ENCODE measurements at regions not wholly inside any gene's neighbourhood (a gene's known extent, or its start where the extent isn't known, plus 50 kb on each side); places are given as distances from the start of the nearest gene placed in this dataset.

GRCh38 chr20:11188843-11189603 lies 515.2 kb upstream of the JAG1 start:
- no peak for ATAC-seq
- POLR2A ChIA-PET = no interaction called here
- Histone ChIP-seq H3K9ac (ENCODE audit: low read length) (no peak overlapping the region), H4K20me1 (ENCODE audit: insufficient read depth) (no peaks in the 10 kb centered on the region), H3K79me2 (ENCODE audit: insufficient read depth, low read length) (no peaks in the 10 kb centered on the region), H3K4me2 (ENCODE audit: low read length) (no peak overlapping the region), H3K27ac (ENCODE audit: low read depth, low read length) (no peak overlapping the region), H3K27me3 (ENCODE audit: insufficient read depth, low read length) (no peaks in the 10 kb centered on the region), H3K36me3 (ENCODE audit: control insufficient read depth in 1 of 2, insufficient read depth in 2 of 2, low read length in 2 of 2) (no peaks in the 10 kb centered on the region), H2AFZ (ENCODE audit: low read depth, low read length, poor library complexity, severe bottlenecking) (no peak overlapping the region), H3K4me3 (replicated peaks in 1 of 2; ENCODE audit: low read depth in 1 of 2, low read length in 2 of 2) (no peak overlapping the region), H3K9me2 (ENCODE audit: insufficient read depth) (no peaks in the 10 kb centered on the region), H3K9me3 (ENCODE audit: control insufficient read depth in 1 of 2, insufficient read depth in 1 of 2, low read depth in 1 of 2, low read length in 2 of 2) (peaks cover 0 to 5% of the 10 kb centered on the region in 2 experiments; a peak in 1 of 4 replicates), H3K4me1 (ENCODE audit: control insufficient read depth in 1 of 2, insufficient read depth in 2 of 2, low read length in 2 of 2) (no peaks in the 10 kb centered on the region)
- CTCF ChIA-PET = interaction anchor here (1.0 kb wide), 1 partner anchor 16 kb away, joined by 3 read pairs; no protein-coding TSS in a partner anchor
- no TSS peak for BruUV-seq (replicated peaks)
- intact Hi-C loops (cut with micrococcal nuclease) = no loop called here
- TF ChIP-seq CBX3 (IDR thresholded peaks at IDR 0.05; ENCODE audit: low read depth) (no peak), POLR2A (IDR thresholded peaks at IDR 0.05; ENCODE audit: borderline replicate concordance, extremely low read depth, insufficient read depth, insufficient read length) (no peak), EZH2phosphoT487 (IDR thresholded peaks at IDR 0.05; ENCODE audit: borderline replicate concordance) (no peak), ATF3 (IDR thresholded peaks at IDR 0.05) (no peak), REST (IDR thresholded peaks at IDR 0.05; ENCODE audit: low read depth) (no peak), FOSL1 (IDR thresholded peaks at IDR 0.05; ENCODE audit: low read depth) (no peak), ZFX (IDR thresholded peaks at IDR 0.05) (no peak), JUND (IDR thresholded peaks at IDR 0.05) (no peak), SIN3A (IDR thresholded peaks at IDR 0.05; ENCODE audit: low read depth) (no peak), ZBTB33 (IDR thresholded peaks at IDR 0.05; ENCODE audit: extremely low read depth, insufficient replicate concordance, low read length) (no peak)
- TF ChIP-seq, protein P1, sequence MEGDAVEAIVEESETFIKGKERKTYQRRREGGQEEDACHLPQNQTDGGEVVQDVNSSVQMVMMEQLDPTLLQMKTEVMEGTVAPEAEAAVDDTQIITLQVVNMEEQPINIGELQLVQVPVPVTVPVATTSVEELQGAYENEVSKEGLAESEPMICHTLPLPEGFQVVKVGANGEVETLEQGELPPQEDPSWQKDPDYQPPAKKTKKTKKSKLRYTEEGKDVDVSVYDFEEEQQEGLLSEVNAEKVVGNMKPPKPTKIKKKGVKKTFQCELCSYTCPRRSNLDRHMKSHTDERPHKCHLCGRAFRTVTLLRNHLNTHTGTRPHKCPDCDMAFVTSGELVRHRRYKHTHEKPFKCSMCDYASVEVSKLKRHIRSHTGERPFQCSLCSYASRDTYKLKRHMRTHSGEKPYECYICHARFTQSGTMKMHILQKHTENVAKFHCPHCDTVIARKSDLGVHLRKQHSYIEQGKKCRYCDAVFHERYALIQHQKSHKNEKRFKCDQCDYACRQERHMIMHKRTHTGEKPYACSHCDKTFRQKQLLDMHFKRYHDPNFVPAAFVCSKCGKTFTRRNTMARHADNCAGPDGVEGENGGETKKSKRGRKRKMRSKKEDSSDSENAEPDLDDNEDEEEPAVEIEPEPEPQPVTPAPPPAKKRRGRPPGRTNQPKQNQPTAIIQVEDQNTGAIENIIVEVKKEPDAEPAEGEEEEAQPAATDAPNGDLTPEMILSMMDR (IDR thresholded peaks at IDR 0.05 in 2 of 3, conservative IDR thresholded peaks at IDR 0.05 in 1 of 3; ENCODE audit: borderline replicate concordance in 1 of 3, insufficient read depth in 1 of 3, low read depth in 2 of 3, low read length in 2 of 3) = no peak
- DNase-seq (ENCODE audit: low read depth, low spot score) = no peak
- RAD21 ChIA-PET (ENCODE audit: low non-redundant PET in 1 of 2, low total read pairs in 2 of 2, uncharacterized antibody in 2 of 2, unreplicated experiment in 2 of 2) = no interaction called here
